DND-41 (cell line): ENCODE measurements at regions not wholly inside any gene's neighbourhood (a gene's known extent, or its start where the extent isn't known, plus 50 kb on each side); places are given as distances from the start of the nearest gene placed in this dataset.

Experiments used
- CTCF ChIP-seq: IDR thresholded peaks from 2 replicates; pipeline ENCODE4 v1.5.1; 2012; ENCODE audit warnings: borderline replicate concordance, low read length, moderate library complexity, mild to moderate bottlenecking; ENCODE audit not compliant: poor library complexity, severe bottlenecking; ENCODE audit errors: extremely low read depth
- EZH2 ChIP-seq: IDR thresholded peaks from 3 replicates; pipeline ENCODE4 v1.6.1; 2012; ENCODE audit warnings: borderline replicate concordance, low read depth, mild to moderate bottlenecking, moderate library complexity, low read length, inconsistent platforms; ENCODE audit not compliant: severe bottlenecking

DNA sequence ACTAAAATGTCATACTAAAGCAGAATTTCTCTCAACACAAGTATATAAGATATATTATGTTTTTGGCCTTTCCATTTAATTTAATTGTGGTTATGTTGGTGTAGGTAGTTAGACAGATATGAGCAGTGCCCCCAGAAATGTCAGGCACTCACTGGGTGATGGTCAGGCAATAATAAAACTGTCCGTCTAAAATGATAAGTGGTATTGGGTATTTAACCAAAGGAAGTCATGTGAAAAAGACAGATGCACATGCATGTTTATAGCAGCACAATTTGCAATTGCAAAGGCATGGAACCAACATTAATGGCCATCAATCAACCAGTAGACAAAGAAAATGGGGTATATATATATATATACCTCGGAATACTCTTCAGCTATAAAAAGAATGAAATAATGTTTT lies 936.6 kb upstream of the SLC39A10 start:
- TF ChIP-seq CTCF: no peak
- TF ChIP-seq EZH2: no peak
